Iris pigment epithelial cell (primary cell): ENCODE measurements at regions not wholly inside any gene's neighbourhood (a gene's known extent, or its start where the extent isn't known, plus 50 kb on each side); places are given as distances from the start of the nearest gene placed in this dataset.

ENCODE experiments used
- DNase-seq: peaks from one replicate; pipeline ENCODE4 v3.0.0-alpha.2; 2011; ENCODE audit warnings: low read depth

DNA sequence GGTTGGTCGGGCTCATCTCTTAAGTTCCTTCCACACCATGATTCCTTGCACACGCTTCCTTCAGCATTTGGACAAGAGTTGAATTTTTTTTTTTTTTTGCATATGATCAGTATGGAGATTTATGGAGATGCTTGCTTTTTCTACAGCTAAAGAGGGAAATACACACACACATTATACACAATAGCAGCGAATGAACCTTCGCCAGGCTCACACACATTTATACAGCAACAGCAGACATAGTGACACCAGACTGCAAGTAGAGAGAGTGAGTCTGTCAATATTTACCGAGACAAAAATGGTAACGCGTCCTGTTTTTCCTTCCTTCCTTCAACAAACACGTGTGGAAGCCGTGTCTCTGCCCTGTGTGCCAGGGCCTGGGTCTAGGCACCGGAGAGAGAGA is 897.9 kb downstream of the BCL11B start:
- no peak for DNase-seq

GRCh38 chr14:98375566-98375965 is 896.4 kb downstream of the BCL11B start:
- DNase-seq, result no peak

- no peak for DNase-seq
Measured at GRCh38 chr14:98379830-98380229, 892.2 kb downstream of the BCL11B start.

DNA sequence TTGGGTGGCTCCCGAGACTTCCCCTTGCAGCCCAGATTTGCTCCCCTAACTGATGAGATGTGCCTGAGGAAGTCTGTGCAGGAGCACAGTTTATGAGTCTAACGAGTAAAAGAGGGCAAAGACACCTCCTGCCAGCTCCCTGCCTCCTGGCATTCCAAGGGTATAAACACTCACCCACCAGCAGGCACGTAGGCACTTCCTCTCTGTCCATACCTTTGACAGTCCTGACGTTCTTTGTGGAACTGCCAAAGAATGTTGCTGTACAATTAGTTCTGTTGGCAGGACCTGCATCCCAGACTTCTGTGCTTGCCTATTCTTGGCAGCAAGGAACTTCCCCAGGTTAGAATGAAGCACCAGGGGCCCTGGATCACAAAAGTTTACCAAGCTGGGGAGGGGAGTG is 889.3 kb downstream of the BCL11B start:
- DNase-seq, result no peak

DNA sequence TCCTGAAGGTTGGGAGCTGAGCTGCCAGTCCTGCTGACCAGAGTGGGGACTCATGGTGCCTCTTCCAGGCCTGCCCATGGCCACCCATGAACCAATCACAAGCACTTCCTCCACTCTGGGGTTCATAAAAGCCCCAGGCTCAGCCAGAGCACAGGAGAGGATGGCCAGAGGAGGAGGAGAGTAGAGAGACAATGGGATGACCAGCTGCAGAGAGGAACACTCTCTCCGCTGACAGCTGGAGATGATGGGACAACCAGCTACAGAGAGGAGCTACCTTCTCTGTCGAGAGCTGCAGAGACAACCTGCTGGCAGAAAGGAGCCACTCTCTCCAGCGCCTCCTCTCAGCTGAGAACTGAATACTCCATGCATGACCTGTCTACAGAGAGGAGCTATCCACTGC is 886.1 kb downstream of the BCL11B start:
- DNase-seq, result no peak

DNA sequence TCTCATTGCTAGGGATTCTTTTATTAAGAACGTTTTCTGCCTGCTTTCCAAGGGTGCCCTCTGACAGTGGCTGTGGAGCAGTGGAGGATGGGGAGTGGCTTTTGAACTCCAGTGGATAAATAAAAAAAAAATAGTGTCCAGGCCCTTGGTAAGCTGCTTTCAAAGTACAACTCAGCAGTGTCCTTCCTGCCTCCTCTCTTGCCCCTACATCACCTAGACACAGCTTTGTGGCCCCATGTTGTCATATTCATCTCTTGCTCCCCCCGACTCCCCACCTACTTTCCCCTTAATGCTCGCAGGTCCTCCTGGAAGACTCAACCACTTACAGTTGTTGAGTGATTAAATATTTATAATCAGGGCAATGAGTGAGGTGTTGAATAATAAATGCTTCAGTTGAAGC is 880.9 kb downstream of the BCL11B start:
- DNase-seq, result no peak

DNA sequence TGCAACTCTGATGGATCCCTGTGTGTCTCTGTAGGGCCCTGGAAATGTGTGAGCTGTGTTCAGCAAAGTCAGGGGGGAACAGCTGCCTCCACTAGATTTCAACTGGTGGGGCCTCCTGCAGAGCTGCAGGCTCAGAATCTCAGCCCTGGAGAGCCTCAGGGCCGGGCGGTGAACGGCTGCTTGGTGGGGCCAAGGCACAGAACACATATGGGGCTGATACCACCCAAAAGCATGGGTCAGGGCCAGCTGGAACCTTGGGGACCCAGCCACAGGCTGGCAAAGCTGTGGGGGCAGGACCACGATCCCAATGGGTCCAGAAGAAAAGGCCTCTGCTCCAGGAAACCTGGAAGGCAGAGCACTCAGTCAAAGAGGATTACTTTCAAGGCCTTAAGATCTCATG is 878.5 kb downstream of the BCL11B start:
- DNase-seq, result no peak

DNA sequence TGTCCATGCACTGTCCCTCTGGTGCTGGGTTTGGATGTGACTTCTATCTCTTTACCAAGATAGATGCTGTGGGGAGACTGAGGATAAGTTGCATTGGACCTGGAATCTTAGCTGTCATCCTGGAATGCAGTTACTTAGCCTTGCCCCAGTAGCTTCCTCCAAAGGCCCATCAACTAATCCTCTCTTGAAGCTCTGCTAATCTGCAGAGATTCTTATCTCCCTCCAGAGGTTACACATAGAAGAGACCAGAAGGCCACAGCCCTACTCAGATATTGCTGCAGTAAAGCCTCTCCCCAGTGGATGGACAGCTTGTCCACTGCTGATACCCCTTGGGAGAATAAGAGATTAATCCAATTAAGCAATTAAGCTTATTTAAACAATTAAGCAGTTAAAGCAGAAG is 867.2 kb downstream of the BCL11B start:
- DNase-seq, result no peak

GRCh38 chr14:98408024-98408555 is 863.9 kb downstream of the BCL11B start:
- DNase-seq, result no peak

- DNase-seq, result no peak
Measured at GRCh38 chr14:98408713-98409112, 863.3 kb downstream of the BCL11B start.

- no peak for DNase-seq
Measured at GRCh38 chr14:98411154-98411553, 860.8 kb downstream of the BCL11B start.

DNA sequence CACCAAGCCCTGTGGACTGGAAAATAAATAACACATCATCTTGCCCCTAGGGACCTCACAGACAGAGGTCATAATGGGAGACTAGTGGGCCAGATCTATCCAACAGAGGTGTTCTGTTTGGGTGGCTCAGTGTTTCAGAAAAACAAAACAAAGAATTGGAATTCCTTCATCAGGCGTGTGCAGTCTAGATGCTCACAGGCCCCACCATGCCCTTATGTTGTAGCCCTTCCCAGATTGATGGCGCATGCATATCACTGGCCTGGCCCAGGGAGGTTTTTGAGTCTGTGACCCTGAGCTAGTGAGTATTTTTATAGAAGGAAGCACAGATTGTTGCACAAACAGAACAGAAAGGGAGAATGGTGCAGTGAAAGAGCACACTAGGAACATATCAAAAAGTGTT is 859.6 kb downstream of the BCL11B start:
- no peak for DNase-seq

DNA sequence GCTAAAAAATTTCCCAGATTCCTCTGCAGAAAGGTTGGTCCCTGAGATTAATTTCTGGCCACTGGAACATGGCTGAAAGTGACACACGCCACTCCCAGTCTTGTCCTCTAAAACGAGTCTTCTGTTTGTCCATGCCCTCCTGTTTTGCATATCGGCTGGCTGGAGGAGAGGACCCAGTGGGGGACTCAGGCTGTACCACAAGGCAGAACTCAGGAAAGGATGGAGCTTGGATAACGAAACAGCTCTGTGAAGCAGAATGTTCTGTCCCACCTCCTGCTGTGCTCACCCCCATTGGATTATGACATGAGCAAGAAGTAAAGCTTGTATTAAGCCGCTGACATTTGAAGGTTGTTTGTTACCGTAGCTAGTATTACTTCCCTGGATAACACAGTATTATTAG is 856.2 kb downstream of the BCL11B start:
- DNase-seq, result no peak

DNA sequence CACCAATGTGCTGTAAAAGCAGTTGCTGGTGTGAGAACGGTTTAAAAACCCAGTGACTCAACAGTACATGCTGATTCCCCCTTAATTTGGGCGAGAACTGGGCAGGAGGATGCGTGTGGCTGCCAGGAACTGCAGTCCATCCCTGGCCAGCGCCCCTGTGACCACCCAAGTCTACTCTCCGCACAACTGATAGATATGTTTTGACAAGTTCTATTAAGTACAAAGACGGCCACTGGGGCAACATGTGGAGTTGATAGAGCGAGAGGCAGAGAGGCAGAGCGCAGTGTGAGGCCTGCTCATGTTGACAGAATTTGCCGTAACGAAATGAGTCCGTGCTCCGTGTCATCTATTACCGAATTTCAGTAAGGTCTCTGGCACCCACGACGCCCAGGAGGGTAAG is 855.0 kb downstream of the BCL11B start:
- DNase-seq, result no peak

DNA sequence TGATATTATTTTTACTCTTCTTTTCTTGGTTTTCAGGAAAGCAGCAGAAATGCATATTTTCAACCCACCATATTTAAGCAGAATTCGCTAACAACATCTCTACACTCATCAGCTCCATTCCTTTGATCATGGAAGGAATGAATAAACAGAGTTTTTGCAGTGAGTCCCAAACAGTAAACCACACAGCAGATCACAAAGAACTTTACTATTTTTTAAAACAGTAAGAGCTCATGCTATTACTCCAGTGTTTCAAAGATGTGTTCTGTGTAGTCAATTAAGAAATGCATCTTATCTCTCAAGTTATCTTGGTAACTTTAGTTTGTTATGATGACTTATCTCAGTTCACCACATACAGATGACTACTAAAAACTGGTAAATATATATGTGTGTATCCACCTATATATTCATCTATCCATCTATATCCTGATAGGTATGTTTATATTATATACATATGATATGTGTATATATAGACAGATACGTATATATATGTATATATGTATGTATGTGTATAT is 843.5 kb downstream of the BCL11B start:
- no peak for DNase-seq

- no peak for DNase-seq
Measured at GRCh38 chr14:98433436-98433835, 838.6 kb downstream of the BCL11B start.

- no peak for DNase-seq
Measured at GRCh38 chr14:98437113-98437512, 834.9 kb downstream of the BCL11B start.

DNA sequence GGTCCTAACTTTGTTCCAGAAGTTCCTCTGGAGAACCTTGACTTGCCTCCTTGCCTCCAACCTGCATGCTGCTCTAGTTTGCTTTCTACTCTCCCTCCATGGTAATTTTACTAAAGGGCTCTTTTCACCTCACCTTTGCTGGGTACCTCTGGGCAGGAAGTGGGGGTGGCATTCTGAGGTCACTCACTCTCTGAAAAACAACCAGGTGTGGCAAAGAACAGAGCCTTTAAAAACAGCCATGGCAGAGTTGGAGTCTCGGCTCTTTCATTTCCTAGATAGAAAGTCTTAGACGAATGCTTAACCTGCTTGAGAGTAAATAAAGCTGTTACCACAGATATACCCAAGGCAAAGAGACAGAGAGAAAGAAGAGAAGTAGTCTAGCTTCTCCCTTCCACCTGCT is 827.9 kb downstream of the BCL11B start:
- DNase-seq, result no peak

GRCh38 chr14:98445718-98446117 is 826.3 kb downstream of the BCL11B start:
- no peak for DNase-seq

DNA sequence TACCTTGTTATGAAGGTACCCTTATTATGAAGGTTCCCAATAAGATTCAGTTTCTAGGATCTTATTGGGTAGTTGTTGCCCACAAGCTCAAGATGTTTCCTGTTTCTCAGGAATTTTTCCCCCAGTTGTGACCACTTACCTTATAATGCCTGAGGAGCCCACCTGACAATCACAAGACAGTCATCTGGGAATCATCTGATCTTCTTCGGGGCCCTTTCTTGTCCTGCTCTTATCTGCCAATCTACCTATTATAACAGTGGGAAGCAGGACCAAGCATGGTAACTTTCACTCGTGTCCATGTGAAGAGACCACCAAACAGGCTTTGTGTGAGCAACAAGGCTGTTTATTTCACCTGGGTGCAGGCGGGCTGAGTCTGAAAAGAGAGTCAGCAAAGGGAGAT is 825.5 kb downstream of the BCL11B start:
- no peak for DNase-seq

DNA sequence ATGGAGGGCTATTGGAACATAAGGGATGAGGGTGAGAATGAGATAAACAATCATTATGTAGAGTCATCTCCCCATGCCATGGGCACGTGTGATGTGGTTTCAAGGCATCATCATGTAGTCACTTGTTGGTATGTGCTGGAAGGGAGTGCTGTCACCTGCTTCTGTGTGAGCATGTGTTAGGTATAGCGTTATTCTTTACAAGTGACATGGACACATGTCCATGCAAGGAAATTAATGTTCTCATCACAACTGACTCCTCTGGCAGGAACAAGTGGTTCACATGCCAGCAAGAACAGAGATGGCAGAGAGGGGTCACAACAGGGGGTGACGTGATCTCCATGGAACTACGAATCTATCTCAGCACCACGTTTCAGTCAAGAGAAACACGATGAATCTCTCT is 815.8 kb downstream of the BCL11B start:
- DNase-seq, result no peak

- no peak for DNase-seq
Measured at GRCh38 chr14:98458702-98459101, 813.3 kb downstream of the BCL11B start.

DNA sequence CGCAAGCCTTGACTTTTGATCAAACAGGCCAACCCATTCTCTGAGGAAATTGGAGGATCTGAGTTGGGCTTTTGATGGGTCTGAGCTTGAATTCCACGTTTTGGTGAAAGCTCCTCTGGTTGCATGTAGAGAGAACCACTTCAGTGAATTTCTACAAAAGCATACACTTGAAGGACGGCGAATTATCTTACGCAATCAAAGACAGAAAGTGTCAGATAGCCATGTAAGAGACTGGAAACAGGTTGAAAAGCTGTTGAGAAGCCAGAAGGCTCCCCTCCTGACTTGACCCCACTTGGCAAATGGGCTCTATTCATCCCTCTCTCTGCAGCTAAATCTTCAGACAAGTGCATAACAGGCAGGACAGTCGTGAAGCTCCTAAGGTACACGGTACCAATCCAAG is 809.1 kb downstream of the BCL11B start:
- no peak for DNase-seq

DNA sequence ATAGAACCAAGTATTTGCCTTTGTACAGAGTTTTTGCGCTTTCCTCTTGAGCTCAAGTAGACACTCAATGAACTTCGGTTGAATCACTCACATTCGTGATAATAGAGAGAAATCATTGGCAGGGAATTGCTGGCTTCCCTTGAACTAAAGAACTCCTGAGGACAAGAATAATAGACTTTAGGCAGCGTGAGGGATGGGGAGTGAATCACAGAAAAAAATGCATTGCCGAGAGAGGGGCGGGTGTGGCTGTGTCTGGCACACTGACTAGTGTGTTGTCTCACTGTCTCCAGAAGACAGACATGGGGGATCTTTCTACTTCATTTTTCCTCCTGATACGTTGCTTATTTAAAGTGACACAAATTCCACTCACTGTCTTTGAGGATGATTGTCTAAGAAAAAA is 805.2 kb downstream of the BCL11B start:
- DNase-seq, result no peak

DNA sequence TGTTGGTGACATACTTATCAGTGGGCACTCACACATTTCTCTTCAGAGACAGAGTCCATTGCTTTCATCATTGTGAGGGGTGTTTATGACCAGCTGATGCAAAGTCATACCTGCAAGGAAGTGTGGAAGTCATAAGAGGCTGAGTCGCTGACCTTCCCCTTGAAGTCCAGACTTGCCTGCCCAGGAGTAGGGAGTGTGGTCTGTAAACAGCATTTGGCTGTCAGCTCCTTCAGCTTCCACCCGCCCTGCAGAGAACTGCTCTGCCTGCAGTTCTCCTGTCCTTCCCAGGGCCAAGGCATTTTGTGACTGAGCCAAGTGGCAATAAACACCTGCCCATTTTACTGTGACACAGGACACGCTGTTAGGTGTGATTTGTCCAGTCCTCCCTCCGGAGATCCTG is 801.3 kb downstream of the BCL11B start:
- DNase-seq, result no peak
